COLO668 (cell line): ENCODE measurements at regions not wholly inside any gene's neighbourhood (a gene's known extent, or its start where the extent isn't known, plus 50 kb on each side); places are given as distances from the start of the nearest gene placed in this dataset.
A peak's percentile ranks its signal among the peaks of the same experiment; 100 is the strongest.

Experiments used
- DNase-seq: peaks from one replicate; lab custom pipeline; 2025; ENCODE audit not compliant: unreplicated experiment; lab: John Stamatoyannopoulos, UW

- DNase-seq = no peak
These were observed 400.8 kb downstream of the CDH26 start for GRCh38 chr20:60359010-60359409.

DNA sequence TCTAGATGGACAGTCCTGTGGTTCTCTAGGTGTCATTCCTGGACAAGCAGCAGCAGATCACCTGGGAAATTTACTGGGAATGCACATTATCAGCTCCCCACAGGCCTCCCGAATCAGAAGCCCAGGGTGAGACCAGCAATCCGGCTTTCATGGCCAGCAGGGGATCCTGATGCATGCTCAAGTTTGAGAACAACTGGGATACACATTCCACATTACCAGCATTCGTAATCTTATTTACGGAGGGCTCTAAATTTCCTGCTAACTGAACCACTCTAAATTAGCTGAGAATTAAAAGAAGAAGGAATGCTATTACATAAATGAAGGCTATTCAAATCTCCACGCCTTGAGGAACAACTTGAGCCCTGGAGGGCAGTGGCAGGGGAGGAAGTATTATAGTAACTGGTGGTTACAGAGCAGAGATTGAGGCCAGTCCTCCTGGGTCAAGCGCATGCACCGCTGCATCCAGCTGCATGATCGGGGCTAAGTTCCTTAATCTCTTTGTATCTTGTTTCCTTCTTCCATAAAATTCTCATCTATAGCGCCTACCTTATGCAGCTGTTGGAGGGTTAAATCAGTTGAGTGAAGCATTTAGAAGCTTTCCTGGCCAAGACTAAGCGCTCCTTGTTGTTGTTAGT is 403.7 kb downstream of the CDH26 start:
- no peak for DNase-seq

DNA sequence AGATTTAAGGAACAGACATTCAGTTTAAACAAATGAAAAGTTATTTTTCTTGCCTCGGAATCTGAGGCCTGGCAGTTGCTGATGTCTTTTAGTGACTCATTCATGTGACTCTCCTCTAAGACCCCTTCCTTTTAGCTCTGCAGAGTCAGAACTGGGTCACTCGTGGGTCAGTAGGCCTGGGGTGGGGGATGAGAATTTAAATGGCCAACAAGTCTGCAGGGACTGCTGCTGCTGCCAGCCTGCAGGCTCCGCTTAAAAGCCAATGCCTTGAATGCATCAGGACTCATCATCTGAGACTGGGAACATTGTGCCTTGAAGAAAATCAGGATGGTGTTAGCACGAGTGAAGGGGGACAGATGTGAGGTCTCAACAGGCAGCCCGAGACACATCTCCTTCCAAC is 404.3 kb downstream of the CDH26 start:
- no peak for DNase-seq

- no peak for DNase-seq
These were observed 405.5 kb downstream of the CDH26 start for GRCh38 chr20:60363698-60364097.

- no peak for DNase-seq
These were observed 406.9 kb downstream of the CDH26 start for GRCh38 chr20:60365064-60365666.

GRCh38 chr20:60365882-60366281 is 407.7 kb downstream of the CDH26 start:
- DNase-seq = no peak

DNA sequence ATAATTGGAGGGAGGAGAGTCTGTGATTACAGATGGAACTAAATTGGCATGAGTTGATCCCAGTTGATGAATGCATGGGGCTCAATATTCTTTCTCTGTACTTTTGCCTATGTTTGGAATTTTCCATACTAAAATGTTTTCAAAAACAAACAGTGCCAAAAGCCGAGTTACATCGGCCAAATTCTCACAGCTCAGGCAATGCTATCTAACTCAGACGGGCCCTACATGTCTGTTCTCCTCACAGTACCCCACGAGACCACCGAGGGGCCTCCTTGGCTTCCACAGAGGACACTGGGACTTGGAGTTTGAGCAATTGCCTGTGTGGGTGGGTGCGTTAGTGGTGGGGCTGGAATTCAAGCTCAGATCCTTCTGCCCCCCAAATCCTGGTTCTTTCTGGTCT is 413.2 kb downstream of the CDH26 start:
- no peak for DNase-seq

DNA sequence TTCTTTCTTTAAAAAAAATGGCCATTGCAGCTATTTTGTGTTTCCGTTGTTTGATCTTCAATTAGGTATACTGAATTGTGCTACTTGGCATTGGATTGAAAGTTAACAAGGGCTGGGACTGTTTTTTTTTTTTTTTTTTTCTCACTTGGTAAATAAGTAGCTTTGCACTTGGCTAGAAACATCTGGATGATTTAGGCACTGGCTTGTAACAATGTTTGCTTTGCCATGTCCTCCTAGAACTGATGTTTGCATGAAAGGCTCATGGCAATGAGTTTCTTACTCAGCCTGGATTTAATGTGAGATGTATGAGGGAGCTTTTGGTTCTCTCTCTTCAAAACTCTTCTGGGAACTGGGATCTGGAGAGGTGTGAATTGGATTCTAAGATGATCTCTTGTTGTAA is 414.1 kb downstream of the CDH26 start:
- DNase-seq = no peak

GRCh38 chr20:60372822-60373221 is 414.6 kb downstream of the CDH26 start:
- DNase-seq = no peak

DNA sequence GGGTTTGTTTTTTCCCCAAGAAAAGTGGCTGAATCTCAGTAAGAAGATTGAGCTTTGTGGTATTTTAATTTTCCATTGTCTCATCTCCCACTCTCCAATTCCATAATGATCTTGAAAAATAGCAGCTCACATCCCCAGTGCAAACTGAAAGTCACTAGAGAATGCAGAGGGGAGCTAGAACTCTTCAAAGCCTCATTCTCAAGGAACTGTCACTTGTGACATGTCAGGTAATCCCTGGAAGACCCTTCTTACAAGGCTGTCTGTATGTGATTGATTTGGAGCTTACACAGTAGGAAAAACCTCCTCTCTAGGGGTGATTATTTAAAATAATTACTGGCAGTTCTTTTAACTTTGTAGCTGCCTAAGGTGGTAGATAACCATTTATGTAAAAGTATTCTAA is 420.4 kb downstream of the CDH26 start:
- no peak for DNase-seq

DNA sequence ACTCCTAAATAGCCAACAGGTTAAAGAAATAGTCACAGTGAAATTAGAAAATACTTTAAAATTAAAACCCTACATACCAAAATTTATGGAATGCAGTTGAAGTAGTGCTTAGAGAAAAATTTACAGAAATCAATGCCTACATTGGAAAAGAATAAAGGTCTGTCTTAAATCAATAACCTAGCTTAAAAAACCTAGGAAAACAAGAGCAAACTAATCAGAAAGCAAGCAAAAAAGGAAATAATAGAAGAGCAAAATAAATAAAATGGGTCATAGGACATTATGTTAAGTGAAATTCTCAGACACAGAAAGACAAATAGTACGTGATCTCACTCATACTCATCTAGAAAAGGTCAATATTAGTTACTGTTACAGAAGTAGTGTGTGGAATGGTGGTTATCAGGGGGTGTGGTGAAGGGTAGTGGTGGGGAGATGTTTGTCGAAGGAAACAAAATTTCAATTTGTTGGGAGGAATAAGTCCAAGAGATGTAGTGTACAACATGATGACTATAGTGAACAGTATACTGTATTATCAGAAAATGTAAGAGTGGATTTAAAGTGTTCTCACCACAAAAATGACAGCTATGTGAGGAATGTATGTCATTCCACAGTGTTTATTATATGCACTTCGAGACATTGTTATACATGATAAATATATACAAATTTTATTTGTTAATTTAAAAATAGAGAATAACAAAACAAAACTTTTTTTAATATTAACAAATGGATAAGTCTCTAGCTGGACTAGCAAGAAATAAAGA is 423.6 kb downstream of the CDH26 start:
- DNase-seq = no peak

DNA sequence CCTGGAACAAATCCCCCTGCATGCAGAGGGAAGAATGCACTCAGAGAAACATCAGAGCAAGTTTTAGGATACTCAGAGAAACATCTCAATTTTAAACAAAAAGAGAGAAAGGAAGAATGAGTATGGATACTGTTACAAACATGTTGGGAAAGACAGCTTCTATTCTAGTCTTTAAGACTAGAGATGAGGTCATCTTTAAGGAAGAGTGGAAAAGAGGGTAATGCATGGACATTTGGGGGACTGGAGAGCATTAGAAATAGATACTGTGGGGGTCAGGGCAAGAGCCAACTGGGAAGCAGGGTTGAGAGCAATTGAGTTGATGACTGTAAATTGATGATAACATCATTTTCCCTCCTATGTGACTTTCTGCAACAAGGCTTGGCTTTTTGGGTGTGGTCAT is 431.2 kb downstream of the CDH26 start:
- no peak for DNase-seq

DNA sequence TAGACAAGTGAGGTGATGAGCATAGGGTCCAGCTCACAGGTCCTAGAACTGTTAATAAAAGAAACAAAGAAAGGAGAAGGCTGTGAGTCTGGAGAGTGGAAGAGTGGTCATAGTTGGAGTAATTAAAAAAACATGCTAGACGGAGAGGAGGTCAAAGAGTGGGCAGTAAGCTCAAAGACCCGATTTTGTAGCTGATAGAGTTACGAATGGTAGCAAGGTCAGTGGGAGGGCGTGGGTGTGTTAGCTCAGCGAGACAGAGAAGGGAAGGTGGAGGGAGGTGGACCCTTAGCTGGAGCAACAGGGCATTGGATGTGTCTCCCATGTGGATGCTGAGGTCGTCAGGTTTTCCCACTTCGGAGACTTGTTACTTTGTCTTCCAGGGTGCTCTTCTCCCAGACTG is 431.7 kb downstream of the CDH26 start:
- DNase-seq = no peak

GRCh38 chr20:60395991-60396390 is 437.8 kb downstream of the CDH26 start:
- peak; percentile 31 for DNase-seq

- no peak for DNase-seq
These were observed 442.3 kb downstream of the CDH26 start for GRCh38 chr20:60400567-60400966.

DNA sequence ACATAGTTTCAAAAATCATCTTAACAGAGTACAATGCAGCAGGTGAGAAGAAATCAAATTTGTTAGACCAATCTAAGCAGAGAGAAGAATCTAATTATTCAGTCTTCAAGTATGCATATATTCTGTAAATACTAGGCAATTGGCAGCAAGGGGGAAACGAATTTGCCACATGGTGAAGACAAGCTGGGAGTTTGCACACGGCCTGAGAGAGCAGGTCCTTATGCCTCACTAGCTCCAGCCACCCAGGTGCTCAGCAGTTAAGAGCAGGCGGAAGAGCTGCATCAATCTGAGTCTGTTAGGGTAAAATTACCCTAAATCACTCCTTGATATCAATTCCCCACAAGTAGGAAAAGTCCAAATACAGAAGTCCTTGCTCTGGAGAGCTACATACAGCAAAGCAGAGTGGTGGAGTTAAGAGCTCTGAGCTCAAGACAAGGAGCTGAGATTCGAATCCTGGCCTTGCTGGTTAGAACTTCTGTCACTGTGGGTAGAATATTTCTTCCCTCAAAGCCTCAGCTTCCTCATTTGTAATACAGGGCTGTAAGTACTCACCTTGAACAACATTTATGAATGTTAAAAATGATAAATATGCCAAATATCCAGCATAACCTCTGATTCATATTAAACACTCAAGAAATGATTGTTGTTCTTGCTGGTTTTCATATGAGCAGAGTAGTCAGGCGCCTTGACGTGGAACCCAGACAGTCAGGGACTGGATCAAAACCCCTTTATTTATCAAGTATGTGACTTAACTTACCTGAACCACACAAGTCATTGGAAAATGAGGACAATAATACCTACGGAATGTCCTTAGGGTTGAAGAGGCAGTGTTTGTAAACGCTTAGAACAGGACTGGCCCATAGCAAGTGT is 444.2 kb downstream of the CDH26 start:
- no peak for DNase-seq

GRCh38 chr20:60403105-60403741 is 445.0 kb downstream of the CDH26 start:
- DNase-seq = no peak

DNA sequence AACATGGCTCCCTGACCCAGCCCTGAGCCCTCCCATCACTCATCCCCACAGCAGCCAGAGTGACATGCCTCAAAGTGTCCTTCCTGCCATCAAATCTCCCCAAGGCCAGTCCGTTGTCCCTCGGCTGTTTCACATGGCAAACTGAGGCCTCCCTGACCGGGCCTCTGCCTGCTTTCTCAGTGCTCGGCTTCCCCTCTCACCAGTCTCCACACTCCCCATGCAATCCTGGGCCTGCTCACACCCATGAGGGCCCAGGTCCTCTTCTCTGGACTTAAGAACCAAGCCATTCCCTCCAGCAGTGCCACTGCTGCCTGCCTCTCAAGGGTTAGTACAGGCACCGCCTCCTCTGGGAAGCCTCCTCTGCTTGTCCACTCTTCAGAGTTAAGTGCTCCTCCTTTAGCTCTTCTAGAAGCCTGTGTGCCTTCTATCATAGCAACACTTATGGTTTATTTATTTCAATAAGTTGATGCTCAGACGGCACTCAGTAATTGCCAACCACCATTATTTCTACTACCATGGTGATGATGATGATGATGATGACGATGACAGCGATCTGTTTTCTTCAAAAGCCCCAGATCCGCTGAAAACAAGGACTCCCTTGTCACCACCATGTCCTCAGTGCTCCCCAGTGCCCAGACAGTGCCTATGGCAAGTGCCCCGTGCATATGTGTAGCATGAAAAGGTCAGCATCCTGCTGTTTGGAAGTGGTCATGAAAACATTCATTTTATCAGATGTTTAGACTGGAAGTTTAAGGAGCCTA is 449.0 kb downstream of the CDH26 start:
- DNase-seq = no peak

- DNase-seq = no peak
These were observed 449.7 kb downstream of the CDH26 start for GRCh38 chr20:60407938-60408337.

DNA sequence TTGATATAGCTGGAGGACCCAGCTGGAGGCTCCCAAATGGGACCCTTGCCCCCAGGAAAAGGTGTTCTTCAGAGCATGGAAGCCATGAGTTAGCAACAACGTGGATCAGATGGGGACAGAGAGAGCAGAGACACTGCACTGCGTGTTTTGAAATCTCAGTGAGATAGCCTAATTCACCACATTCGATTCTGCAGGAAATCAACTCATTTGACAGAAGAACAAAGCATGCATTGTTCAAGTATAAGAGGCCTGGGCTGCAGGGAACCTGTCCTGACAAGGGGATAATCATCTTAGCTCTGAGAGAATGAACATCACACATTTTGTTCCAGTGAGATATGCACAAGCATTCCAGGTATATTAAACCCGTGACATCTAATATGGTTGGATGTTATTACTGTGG is 450.2 kb downstream of the CDH26 start:
- no peak for DNase-seq
